ENCODE measurements at regions not wholly inside any gene's neighbourhood (a gene's known extent, or its start where the extent isn't known, plus 50 kb on each side); places are given as distances from the start of the nearest gene placed in this dataset.

DNA sequence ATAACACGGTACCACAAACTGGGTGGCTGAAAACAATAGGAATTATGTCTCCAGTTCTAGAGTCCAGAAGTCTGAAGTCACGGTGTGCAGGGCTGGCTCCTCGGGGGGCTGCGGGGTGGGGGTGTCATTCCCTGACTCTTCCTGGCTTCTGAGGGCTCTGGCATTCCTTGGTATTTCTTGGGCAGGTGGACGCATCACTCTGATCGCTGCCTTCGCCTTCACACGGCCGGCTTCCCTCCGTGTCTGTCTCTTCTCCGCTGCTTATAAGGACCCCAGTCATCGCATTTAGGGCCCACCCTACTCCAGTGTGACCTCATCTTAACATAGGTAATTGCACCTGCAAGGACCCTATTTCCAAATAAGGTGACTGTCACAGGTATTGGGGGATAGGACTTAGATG, 134.6 kb downstream of the CPZ start:
- no peaks in the 10 kb centered on the region for H3K4me1 Mint-ChIP-seq
- no peaks in the 10 kb centered on the region for H3K36me3 Mint-ChIP-seq (ENCODE audit: low read depth)
- no peaks in the 10 kb centered on the region for H3K9me3 Mint-ChIP-seq
- H3K27me3 Mint-ChIP-seq (ENCODE audit: low read depth): peaks cover 43% of the 10 kb centered on the region
- TF ChIP-seq, protein P1, sequence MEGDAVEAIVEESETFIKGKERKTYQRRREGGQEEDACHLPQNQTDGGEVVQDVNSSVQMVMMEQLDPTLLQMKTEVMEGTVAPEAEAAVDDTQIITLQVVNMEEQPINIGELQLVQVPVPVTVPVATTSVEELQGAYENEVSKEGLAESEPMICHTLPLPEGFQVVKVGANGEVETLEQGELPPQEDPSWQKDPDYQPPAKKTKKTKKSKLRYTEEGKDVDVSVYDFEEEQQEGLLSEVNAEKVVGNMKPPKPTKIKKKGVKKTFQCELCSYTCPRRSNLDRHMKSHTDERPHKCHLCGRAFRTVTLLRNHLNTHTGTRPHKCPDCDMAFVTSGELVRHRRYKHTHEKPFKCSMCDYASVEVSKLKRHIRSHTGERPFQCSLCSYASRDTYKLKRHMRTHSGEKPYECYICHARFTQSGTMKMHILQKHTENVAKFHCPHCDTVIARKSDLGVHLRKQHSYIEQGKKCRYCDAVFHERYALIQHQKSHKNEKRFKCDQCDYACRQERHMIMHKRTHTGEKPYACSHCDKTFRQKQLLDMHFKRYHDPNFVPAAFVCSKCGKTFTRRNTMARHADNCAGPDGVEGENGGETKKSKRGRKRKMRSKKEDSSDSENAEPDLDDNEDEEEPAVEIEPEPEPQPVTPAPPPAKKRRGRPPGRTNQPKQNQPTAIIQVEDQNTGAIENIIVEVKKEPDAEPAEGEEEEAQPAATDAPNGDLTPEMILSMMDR (conservative IDR thresholded peaks at IDR 0.05): no peak
- H3K4me3 Mint-ChIP-seq: no peak overlapping the region
- no peak for DNase-seq (ENCODE audit: low read depth, low spot score)
- no peak overlapping the region for H3K27ac Mint-ChIP-seq (ENCODE audit: unreplicated experiment)

GRCh38 chr4:8726344-8726851, 133.8 kb downstream of the CPZ start:
- H3K36me3 Mint-ChIP-seq (ENCODE audit: low read depth): no peaks in the 10 kb centered on the region
- DNase-seq (ENCODE audit: low read depth, low spot score): no peak
- peaks cover 48% of the 10 kb centered on the region for H3K27me3 Mint-ChIP-seq (ENCODE audit: low read depth)
- no peaks in the 10 kb centered on the region for H3K9me3 Mint-ChIP-seq
- TF ChIP-seq, protein P1 (conservative IDR thresholded peaks at IDR 0.05): no peak
- no peaks in the 10 kb centered on the region for H3K4me1 Mint-ChIP-seq
- H3K4me3 Mint-ChIP-seq: no peak overlapping the region
- H3K27ac Mint-ChIP-seq (ENCODE audit: unreplicated experiment): no peak overlapping the region

DNA sequence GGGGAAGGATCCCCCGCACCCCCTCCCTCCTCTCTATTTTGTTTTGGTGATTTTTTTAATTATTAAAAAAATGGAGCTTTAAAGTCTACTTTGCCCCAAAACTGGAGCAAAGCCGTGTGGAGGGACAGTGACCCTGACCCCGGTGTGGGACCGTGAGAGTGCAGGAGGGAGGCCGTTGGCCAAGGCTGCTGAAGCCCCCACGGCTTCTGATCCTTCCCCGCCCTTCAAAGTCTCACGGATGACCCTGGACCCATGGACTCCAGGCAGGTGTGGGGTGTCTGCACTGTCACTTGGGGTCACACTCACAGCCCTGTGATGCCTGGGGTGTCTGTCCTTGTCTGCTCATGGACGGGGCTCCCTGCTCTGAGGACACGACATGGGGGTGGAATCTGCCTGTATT, 133.3 kb downstream of the CPZ start:
- Mint-ChIP-seq H3K4me3 (no peak overlapping the region), H3K27me3 (ENCODE audit: low read depth) (peaks cover 54% of the 10 kb centered on the region), H3K4me1 (no peaks in the 10 kb centered on the region), H3K9me3 (no peaks in the 10 kb centered on the region), H3K36me3 (ENCODE audit: low read depth) (no peaks in the 10 kb centered on the region), H3K27ac (ENCODE audit: unreplicated experiment) (no peak overlapping the region)
- no peak for DNase-seq (ENCODE audit: low read depth, low spot score)
- TF ChIP-seq, protein P1 (conservative IDR thresholded peaks at IDR 0.05): no peak

GRCh38 chr4:8725071-8725841, 132.7 kb downstream of the CPZ start:
- TF ChIP-seq, protein P1 (conservative IDR thresholded peaks at IDR 0.05): no peak
- no peak for DNase-seq (ENCODE audit: low read depth, low spot score)
- Mint-ChIP-seq H3K27me3 (ENCODE audit: low read depth) (peaks cover 57% of the 10 kb centered on the region), H3K27ac (ENCODE audit: unreplicated experiment) (no peak overlapping the region), H3K4me3 (no peak overlapping the region), H3K36me3 (ENCODE audit: low read depth) (no peaks in the 10 kb centered on the region), H3K9me3 (no peaks in the 10 kb centered on the region), H3K4me1 (no peaks in the 10 kb centered on the region)

GRCh38 chr4:8724436-8725070, 132.0 kb downstream of the CPZ start:
- H3K27ac Mint-ChIP-seq (ENCODE audit: unreplicated experiment): no peak overlapping the region
- DNase-seq (ENCODE audit: low read depth, low spot score): no peak
- H3K4me3 Mint-ChIP-seq: no peak overlapping the region
- TF ChIP-seq, protein P1 (conservative IDR thresholded peaks at IDR 0.05): no peak
- H3K4me1 Mint-ChIP-seq: no peaks in the 10 kb centered on the region
- H3K9me3 Mint-ChIP-seq: no peaks in the 10 kb centered on the region
- no peaks in the 10 kb centered on the region for H3K36me3 Mint-ChIP-seq (ENCODE audit: low read depth)
- peaks cover 64% of the 10 kb centered on the region for H3K27me3 Mint-ChIP-seq (ENCODE audit: low read depth)

All from neural crest cell (in vitro differentiated cells).